Gastrocnemius medialis (tissue), 4 donors: ENCODE measurements at regions not wholly inside any gene's neighbourhood (a gene's known extent, or its start where the extent isn't known, plus 50 kb on each side); places are given as distances from the start of the nearest gene placed in this dataset.

Experiments used
- ATAC-seq, 2 donors: fragments of 150-250 bp; one replicate each; pipeline ENCODE4 v1.9.1; 2016
- DNase-seq, 2 donors: peaks; one replicate each; pipeline ENCODE4 v3.0.0-alpha.2; 2019
- H3K27ac ChIP-seq, 4 donors: fragments of 200-600 bp; sonication (generic); 1 replicate in 1 of 4; 2 replicates in 3 of 4; pipeline ENCODE4 v1.5.1; 2016 to 2018; ENCODE audit warnings: mild to moderate bottlenecking in 2 of 4, moderate library complexity in 1 of 4
- H3K27me3 ChIP-seq, 3 donors: fragments of 200-600 bp; sonication (generic) in 2 of 3; 1 replicate in 1 of 3; 2 replicates in 2 of 3; pipeline versions ENCODE4 v1.5.1 to v1.6.0; 2016 to 2019; ENCODE audit warnings: mild to moderate bottlenecking in 1 of 3, moderate library complexity in 1 of 3
- H3K36me3 ChIP-seq, 2 donors: fragments of 200-600 bp; sonication (generic) in 1 of 2; one replicate each; pipeline ENCODE4 v1.5.1; 2017 to 2018
- H3K4me1 ChIP-seq, 2 donors: fragments of 200-600 bp; sonication (generic) in 1 of 2; one replicate each; pipeline ENCODE4 v1.5.1; 2016 to 2017; ENCODE audit warnings: mild to moderate bottlenecking in 2 of 2
- H3K4me3 ChIP-seq, 4 donors: fragments of 200-600 bp; sonication (generic) in 3 of 4; 1 replicate in 1 of 4; 2 replicates in 3 of 4; pipeline ENCODE4 v1.5.1; 2016 to 2019; ENCODE audit warnings: mild to moderate bottlenecking in 2 of 4
- H3K9me3 ChIP-seq, 3 donors: fragments of 200-600 bp; sonication (generic) in 2 of 3; 1 replicate in 1 of 3; 2 replicates in 2 of 3; pipeline ENCODE4 v1.5.1; 2016 to 2019
- CTCF ChIP-seq, 5 experiments: fragments of 450-650 bp in 3 of 5; fragments of 200-600 bp in 2 of 5; sonication (generic) in 2 of 5; IDR thresholded peaks in 4 of 5; conservative IDR thresholded peaks in 1 of 5; 1 replicate in 4 of 5; 2 replicates in 1 of 5; pipeline ENCODE4 v1.5.1; 2016 to 2019; ENCODE audit warnings: antibody characterized with exemption in 5 of 5, mild to moderate bottlenecking in 3 of 5, moderate library complexity in 3 of 5
- POLR2A ChIP-seq, 2 donors: fragments of 450-650 bp; IDR thresholded peaks; one replicate each; pipeline ENCODE4 v1.6.1; 2017; ENCODE audit warnings: antibody characterized with exemption in 2 of 2, mild to moderate bottlenecking in 2 of 2, moderate library complexity in 2 of 2
- in situ Hi-C, 4 donors: fragments of 200-750 bp; cut with MboI; loops; one replicate each; pipeline versions ENCODE4 v1.15.0 to v1.8.0; 2017; ENCODE audit warnings: low sequenced_read_pairs in 4 of 4
- intact Hi-C: fragments of 100-400 bp; cut with DNase I; formaldehyde crosslinking; loops from one replicate; pipeline ENCODE4 v1.15.1; 2023; ENCODE audit warnings: low total_unique reads

- DNase-seq, result no peak
- intact Hi-C loops (no loop called here), in situ Hi-C loops (no loop called here)
- Histone ChIP-seq H3K9me3 (no peaks in the 10 kb centered on the region), H3K4me3 (no peak overlapping the region), H3K36me3 (no peaks in the 10 kb centered on the region), H3K27me3 (no peaks in the 10 kb centered on the region), H3K4me1 (no peaks in the 10 kb centered on the region), H3K27ac (no peak overlapping the region)
- ATAC-seq, result no peak
- TF ChIP-seq CTCF (IDR thresholded peaks at IDR 0.05 in 4 of 5, conservative IDR thresholded peaks at IDR 0.05 in 1 of 5), result no peak
- TF ChIP-seq POLR2A (IDR thresholded peaks at IDR 0.05), result no peak
Observed at GRCh38 chr10:65126288-65126687, 1605.1 kb downstream of the REEP3 start.

- no peak for ATAC-seq
- Histone ChIP-seq H3K4me3 (no peak overlapping the region), H3K27ac (no peak overlapping the region), H3K4me1 (no peaks in the 10 kb centered on the region), H3K9me3 (no peaks in the 10 kb centered on the region), H3K36me3 (no peaks in the 10 kb centered on the region), H3K27me3 (no peaks in the 10 kb centered on the region)
- in situ Hi-C loops, result no loop called here
- intact Hi-C loops, result no loop called here
- no peak for TF ChIP-seq CTCF (IDR thresholded peaks at IDR 0.05 in 4 of 5, conservative IDR thresholded peaks at IDR 0.05 in 1 of 5)
- TF ChIP-seq POLR2A (IDR thresholded peaks at IDR 0.05), result no peak
- DNase-seq, result no peak
Observed at GRCh38 chr10:65128277-65128676, 1607.1 kb downstream of the REEP3 start.

GRCh38 chr10:65130162-65130758 lies 1609.1 kb downstream of the REEP3 start:
- H3K9me3 ChIP-seq, result no peaks in the 10 kb centered on the region
- H3K36me3 ChIP-seq, result no peaks in the 10 kb centered on the region
- DNase-seq (no peak), ATAC-seq (no peak)
- TF ChIP-seq POLR2A (IDR thresholded peaks at IDR 0.05) (no peak), CTCF (IDR thresholded peaks at IDR 0.05 in 4 of 5, conservative IDR thresholded peaks at IDR 0.05 in 1 of 5) (no peak)
- no peaks in the 10 kb centered on the region for H3K27me3 ChIP-seq
- intact Hi-C loops, result no loop called here
- H3K4me3 ChIP-seq, result no peak overlapping the region
- in situ Hi-C loops, result no loop called here
- H3K27ac ChIP-seq, result no peak overlapping the region
- no peaks in the 10 kb centered on the region for H3K4me1 ChIP-seq

- Histone ChIP-seq H3K9me3 (no peaks in the 10 kb centered on the region), H3K27me3 (no peaks in the 10 kb centered on the region), H3K27ac (no peak overlapping the region), H3K4me1 (no peaks in the 10 kb centered on the region), H3K36me3 (no peaks in the 10 kb centered on the region), H3K4me3 (no peak overlapping the region)
- in situ Hi-C loops, result no loop called here
- intact Hi-C loops, result no loop called here
- DNase-seq, result no peak
- no peak for TF ChIP-seq CTCF (IDR thresholded peaks at IDR 0.05 in 4 of 5, conservative IDR thresholded peaks at IDR 0.05 in 1 of 5)
- TF ChIP-seq POLR2A (IDR thresholded peaks at IDR 0.05), result no peak
- ATAC-seq, result no peak
Observed at GRCh38 chr10:65133652-65134051, 1612.5 kb downstream of the REEP3 start.

- Histone ChIP-seq H3K4me1 (no peaks in the 10 kb centered on the region), H3K4me3 (no peak overlapping the region), H3K27me3 (no peaks in the 10 kb centered on the region), H3K36me3 (no peaks in the 10 kb centered on the region), H3K27ac (no peak overlapping the region), H3K9me3 (no peaks in the 10 kb centered on the region)
- intact Hi-C loops (no loop called here), in situ Hi-C loops (no loop called here)
- DNase-seq (no peak), ATAC-seq (no peak)
- TF ChIP-seq POLR2A (IDR thresholded peaks at IDR 0.05), result no peak
Observed at GRCh38 chr10:65135508-65135907, 1614.3 kb downstream of the REEP3 start.
